Panc1 (cell line): ENCODE measurements at regions not wholly inside any gene's neighbourhood (a gene's known extent, or its start where the extent isn't known, plus 50 kb on each side); places are given as distances from the start of the nearest gene placed in this dataset.

Experiments
- ATAC-seq: fragments of 200-7000 bp; cut with Tn5 transposase; 2 replicates; pipeline ENCODE4 v1.9.1; 2020; ENCODE audit warnings: mild to moderate bottlenecking, moderate library complexity
- BruUV-seq: library from RNA; stranded (reverse); fragments of 400-500 nt; replicated peaks from 2 replicates; lab custom pipeline; 2021; lab: Mats Ljungman, UMichigan
- CTCF ChIA-PET: fragments of 300-600 bp; sonication (Branson Sonifier 250); formaldehyde crosslinking; loops from one replicate; lab custom pipeline; 2022; ENCODE audit warnings: antibody characterized with exemption; lab: Charles Lee
- POLR2A ChIA-PET: fragments of 300-600 bp; sonication (Branson Sonifier 250); formaldehyde crosslinking; loops from one replicate; lab custom pipeline; 2022; ENCODE audit warnings: antibody characterized with exemption; lab: Charles Lee
- DNase-seq: peaks from one replicate; pipeline ENCODE4 v3.0.0-alpha.2; 2010; ENCODE audit warnings: low read depth, low spot score
- H3K27ac ChIP-seq: 2 replicates; pipeline ENCODE4 v1.5.1; 2011; ENCODE audit warnings: mild to moderate bottlenecking, low read length, inconsistent platforms
- H3K27me3 ChIP-seq: fragments of 200-500 bp; sonication (Bioruptor generic); 2 replicates; pipeline ENCODE4 v1.6.0; 2014; ENCODE audit warnings: low read length, inconsistent platforms; ENCODE audit not compliant: control insufficient read depth, insufficient read depth
- H3K36me3 ChIP-seq: fragments of 200-500 bp; sonication (Bioruptor generic); 2 replicates; pipeline ENCODE4 v1.5.1; 2014; ENCODE audit warnings: inconsistent platforms, mild to moderate bottlenecking, low read length, moderate library complexity; ENCODE audit not compliant: control insufficient read depth, insufficient read depth
- H3K4me1 ChIP-seq: 2 replicates; pipeline ENCODE4 v1.5.1; 2011; ENCODE audit warnings: inconsistent platforms, mild to moderate bottlenecking, low read length, moderate library complexity; ENCODE audit not compliant: control insufficient read depth, insufficient read depth
- H3K4me3 ChIP-seq, 2 experiments: 2 replicates each; pipeline ENCODE4 v1.5.1; 2011 to 2012; ENCODE audit warnings: low read depth in 2 of 2, low read length in 2 of 2, mild to moderate bottlenecking in 2 of 2, inconsistent platforms in 1 of 2, moderate library complexity in 1 of 2
- H3K9me3 ChIP-seq: fragments of 200-500 bp; sonication (Bioruptor generic); 2 replicates; pipeline ENCODE4 v1.5.1; 2014; ENCODE audit warnings: low read depth, mild to moderate bottlenecking, inconsistent platforms, low read length, moderate library complexity; ENCODE audit not compliant: control insufficient read depth, insufficient read depth
- POLR2AphosphoS5 ChIP-seq: IDR thresholded peaks from 2 replicates; pipeline ENCODE4 v1.6.1; 2012; ENCODE audit warnings: mild to moderate bottlenecking, low read depth, low read length, moderate library complexity
- REST ChIP-seq, 2 experiments: IDR thresholded peaks; 2 replicates each; pipeline ENCODE4 v1.6.1; 2011 to 2012; ENCODE audit warnings: low read depth in 2 of 2, control low read depth in 1 of 2, low read length in 1 of 2, mild to moderate bottlenecking in 1 of 2, moderate library complexity in 1 of 2; ENCODE audit not compliant: insufficient read depth in 1 of 2
- SIN3A ChIP-seq: IDR thresholded peaks from 2 replicates; pipeline ENCODE4 v1.6.1; 2012; ENCODE audit warnings: low read depth, mild to moderate bottlenecking, low read length, moderate library complexity, borderline replicate concordance; ENCODE audit not compliant: insufficient read depth
- TCF7L2 ChIP-seq: IDR thresholded peaks from 2 replicates; pipeline ENCODE4 v1.6.1; 2011; ENCODE audit warnings: mild to moderate bottlenecking, low read depth, low read length, inconsistent platforms
- in situ Hi-C: cut with HindIII; loops from 2 replicates; pipeline ENCODE4 v1.10.0; 2016; ENCODE audit warnings: low sequenced_read_pairs, low pct_unique_long_range_greater_than_20kb
- intact Hi-C: fragments of 100-400 bp; cut with micrococcal nuclease; formaldehyde crosslinking; loops from one replicate; pipeline ENCODE4 v1.10.0; 2022; ENCODE audit not compliant: unreplicated experiment
- TF ChIP-seq, protein P1 (sequence below): fragments of 450-650 bp; IDR thresholded peaks from 2 replicates; pipeline ENCODE4 v1.5.1; 2017; ENCODE audit warnings: mild to moderate bottlenecking

- TF ChIP-seq POLR2AphosphoS5 (no peak), REST (IDR thresholded peaks at IDR 0.05; ENCODE audit: insufficient read depth in 1 of 2, low read depth in 2 of 2, low read length in 1 of 2) (no peak), TCF7L2 (no peak), SIN3A (no peak)
- TF ChIP-seq, protein P1, sequence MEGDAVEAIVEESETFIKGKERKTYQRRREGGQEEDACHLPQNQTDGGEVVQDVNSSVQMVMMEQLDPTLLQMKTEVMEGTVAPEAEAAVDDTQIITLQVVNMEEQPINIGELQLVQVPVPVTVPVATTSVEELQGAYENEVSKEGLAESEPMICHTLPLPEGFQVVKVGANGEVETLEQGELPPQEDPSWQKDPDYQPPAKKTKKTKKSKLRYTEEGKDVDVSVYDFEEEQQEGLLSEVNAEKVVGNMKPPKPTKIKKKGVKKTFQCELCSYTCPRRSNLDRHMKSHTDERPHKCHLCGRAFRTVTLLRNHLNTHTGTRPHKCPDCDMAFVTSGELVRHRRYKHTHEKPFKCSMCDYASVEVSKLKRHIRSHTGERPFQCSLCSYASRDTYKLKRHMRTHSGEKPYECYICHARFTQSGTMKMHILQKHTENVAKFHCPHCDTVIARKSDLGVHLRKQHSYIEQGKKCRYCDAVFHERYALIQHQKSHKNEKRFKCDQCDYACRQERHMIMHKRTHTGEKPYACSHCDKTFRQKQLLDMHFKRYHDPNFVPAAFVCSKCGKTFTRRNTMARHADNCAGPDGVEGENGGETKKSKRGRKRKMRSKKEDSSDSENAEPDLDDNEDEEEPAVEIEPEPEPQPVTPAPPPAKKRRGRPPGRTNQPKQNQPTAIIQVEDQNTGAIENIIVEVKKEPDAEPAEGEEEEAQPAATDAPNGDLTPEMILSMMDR: no peak
- intact Hi-C loops (no loop called here), in situ Hi-C loops (no loop called here)
- Histone ChIP-seq H3K27ac (no peak overlapping the region), H3K27me3 (no peaks in the 10 kb centered on the region), H3K4me1 (no peaks in the 10 kb centered on the region), H3K4me3 (no peak overlapping the region), H3K36me3 (no peaks in the 10 kb centered on the region), H3K9me3 (no peaks in the 10 kb centered on the region)
- ChIA-PET POLR2A (no interaction called here), CTCF (no interaction called here)
- no peak for ATAC-seq
- BruUV-seq: no TSS peak
- no peak for DNase-seq
Observed at GRCh38 chr12:105832806-105833205, 305.9 kb downstream of the NUAK1 start.

DNA sequence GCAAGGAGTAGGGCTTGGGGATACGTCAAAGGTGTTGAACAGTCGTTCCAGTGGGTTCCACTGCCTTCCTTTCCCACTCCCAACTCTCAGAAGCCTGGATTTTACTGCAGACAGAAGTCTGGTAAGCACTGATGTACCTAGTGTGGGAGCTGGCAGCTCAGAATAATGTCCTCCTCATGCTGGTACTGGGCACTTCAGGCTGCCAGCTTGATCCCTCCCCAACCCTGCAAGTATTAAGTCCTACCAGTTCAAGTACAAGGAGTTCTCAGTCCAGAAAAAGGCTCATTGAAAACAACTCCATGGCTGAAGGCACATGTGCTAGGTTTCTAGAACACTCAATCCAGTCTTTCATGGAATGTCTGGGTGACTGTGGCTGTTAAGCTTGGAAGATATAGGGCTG lies 304.3 kb downstream of the NUAK1 start:
- intact Hi-C loops (no loop called here), in situ Hi-C loops (no loop called here)
- CTCF ChIA-PET: no interaction called here
- POLR2A ChIA-PET: no interaction called here
- Histone ChIP-seq H3K9me3 (no peaks in the 10 kb centered on the region), H3K4me3 (no peak overlapping the region), H3K27ac (no peak overlapping the region), H3K27me3 (no peaks in the 10 kb centered on the region), H3K4me1 (no peaks in the 10 kb centered on the region), H3K36me3 (no peaks in the 10 kb centered on the region)
- DNase-seq (no peak), ATAC-seq (no peak)
- no peak for TF ChIP-seq SIN3A
- TF ChIP-seq, protein P1: no peak
- no peak for TF ChIP-seq REST (IDR thresholded peaks at IDR 0.05; ENCODE audit: insufficient read depth in 1 of 2, low read depth in 2 of 2, low read length in 1 of 2)
- no peak for TF ChIP-seq TCF7L2
- no peak for TF ChIP-seq POLR2AphosphoS5
- no TSS peak for BruUV-seq
